GM18519 (cell line): ENCODE measurements at regions not wholly inside any gene's neighbourhood (a gene's known extent, or its start where the extent isn't known, plus 50 kb on each side); places are given as distances from the start of the nearest gene placed in this dataset.

Experiments used
- ATAC-seq: cut with Tn5 transposase; IDR thresholded peaks from one replicate; pipeline ENCODE4 v1.9.1; 2021; ENCODE audit warnings: mild to moderate bottlenecking, moderate library complexity; ENCODE audit not compliant: unreplicated experiment, low FRiP score

DNA sequence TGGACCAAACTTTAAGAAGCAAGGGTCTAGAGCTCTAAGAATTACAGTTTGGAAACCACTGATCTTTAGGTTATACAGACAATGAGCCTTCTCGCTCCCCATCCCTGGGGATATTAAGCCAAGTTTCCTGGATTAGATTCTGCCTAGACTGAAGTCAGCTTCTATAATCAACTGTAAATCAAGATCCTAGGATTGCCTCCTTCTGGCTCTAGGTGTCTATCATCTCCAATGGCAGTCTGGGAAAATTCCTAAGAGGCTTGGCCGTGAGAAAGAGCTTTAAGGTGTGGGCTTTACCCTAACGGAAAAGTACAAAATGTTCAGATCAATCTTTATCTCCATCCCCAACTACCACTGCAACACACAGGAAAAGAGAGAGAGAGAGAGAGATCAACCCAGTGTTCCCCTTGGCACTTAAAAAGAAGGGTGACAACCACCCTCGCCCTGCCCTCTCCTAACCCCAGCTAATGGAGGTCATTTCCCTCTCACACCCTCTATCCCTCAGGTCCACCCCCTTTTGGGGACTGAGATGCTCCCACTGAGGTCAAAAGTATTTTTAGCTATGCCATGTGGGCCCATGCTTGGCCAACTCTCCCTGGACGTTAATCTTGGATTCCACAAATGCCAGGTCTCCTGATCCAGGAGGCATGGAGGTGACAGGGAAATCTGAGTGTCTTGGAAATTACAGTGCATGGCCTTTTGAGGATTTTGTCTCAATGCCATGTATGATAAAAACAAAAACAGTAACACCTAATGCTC lies 202.8 kb upstream of the BCL6 start:
- no peak for ATAC-seq

DNA sequence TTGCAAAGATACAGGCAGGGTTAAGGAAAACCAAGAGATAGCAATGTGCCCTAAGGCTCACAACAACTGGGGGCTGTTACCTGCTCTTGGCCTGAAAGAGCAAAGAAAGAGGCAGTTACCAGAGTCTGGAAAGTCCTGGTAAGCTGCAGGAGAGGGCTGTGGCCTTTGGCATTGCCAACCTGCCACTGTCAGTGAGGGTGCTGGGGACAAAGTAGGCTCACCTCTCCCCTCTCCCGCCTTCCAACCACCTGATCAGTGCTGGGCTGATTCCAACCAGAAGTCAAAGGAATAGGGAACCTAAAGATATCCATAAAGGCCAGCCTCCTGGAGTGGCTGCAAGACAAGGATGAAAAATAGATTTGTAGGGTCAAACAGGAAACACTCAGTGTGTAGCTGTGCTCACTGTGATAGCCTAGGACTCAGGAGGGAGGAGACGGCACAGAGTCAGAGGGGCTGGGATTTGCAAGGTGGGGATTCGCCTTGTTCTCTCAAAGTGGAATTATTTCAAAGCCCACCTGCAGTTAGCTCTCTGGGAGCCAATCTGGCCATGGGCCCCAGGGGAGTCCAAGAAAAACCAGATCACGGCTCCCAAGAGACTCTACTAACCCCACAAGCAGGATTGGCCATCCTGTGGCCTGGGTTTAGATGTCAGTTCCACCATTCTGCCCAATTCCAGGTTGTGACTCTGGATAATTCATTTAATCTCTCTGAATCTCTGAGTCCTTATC lies 204.0 kb upstream of the BCL6 start:
- no peak for ATAC-seq

DNA sequence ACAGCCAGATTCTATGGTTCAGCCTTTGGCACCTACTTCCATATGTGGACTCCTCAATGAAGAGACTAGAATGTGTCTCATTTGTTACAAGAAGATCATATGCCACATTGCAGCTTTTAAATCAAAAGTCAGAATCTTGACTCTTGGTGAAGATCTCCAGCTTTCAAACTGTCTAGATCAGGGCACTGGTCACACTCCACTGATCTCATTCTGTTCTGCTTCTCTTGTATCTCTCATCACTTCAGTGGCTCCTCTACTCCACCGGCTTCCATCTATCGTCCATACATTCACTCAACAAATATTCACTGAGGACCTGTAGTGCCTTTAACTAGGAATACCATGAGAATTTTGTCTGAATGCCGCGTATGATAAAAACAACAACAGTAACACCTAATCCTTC lies 203.3 kb upstream of the LPP start:
- ATAC-seq, result no peak

DNA sequence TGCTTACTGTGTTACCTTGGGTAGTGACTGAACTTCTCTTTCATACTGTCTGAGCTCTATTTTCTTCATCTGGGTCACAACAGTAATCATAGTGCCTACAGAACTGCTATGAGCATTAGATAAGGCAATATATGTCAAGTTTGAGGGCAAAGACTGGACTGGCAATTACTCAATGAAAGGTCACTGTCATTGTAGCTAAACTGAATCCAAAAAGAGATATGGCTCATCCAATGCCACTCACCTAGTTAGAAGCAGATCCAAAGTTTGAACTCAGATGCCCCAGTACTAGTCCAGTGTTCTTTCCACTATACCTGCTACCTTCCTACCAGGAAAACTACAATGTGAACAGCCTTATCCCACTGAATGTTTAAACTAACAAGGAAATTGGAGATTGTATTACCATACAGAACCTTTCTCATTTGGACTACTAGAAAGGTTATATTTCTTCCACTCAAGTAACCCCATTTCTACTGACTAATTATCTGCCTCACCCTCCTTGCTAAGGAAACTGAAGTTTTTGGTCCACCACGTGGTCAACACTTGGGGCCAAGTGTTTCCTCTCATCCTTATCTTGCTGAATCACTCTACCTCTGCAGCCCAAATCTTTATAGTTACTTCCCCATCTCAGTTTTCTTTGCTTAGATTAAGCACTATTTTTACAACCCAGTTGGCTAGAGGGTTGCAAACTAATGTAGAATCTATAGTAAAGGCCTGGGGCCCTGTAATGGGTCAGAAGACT lies 202.3 kb upstream of the LPP start:
- ATAC-seq, result no peak

DNA sequence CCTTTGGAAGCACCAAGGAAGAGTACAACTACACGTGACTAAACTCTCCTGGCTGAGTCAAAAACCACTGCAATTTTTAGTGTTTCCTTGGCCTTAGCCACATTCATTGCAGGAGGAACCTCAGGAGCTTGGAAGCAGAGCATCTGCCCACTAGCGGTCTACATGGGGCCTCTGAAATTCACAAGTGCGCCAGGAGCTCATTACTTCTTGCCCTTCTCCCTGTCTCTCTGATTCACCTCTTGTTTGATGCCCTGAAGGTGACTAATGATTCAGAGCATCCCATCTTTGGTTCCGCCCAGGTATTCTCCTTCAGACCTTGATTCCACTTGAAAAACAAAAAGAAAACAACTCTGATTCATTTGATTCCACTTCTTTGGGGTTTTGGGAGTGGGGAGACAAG lies 201.1 kb upstream of the LPP start:
- no peak for ATAC-seq

DNA sequence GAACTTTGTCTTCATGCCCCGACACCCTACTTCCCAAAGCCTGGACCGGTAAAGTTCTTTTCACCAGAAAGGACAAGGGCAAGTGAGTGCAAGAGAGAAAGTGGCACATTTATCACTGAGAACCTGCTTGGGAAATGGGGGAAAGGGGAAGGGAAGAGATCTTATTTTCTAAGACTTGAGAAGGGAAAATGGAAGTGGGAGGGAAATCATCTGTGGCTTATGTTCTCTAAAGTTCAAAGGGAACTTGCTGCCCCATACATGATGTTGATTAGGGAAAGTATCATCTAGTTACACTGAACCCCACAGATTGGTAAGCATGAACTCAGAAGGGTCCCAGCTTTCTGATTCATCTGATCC lies 199.5 kb upstream of the LPP start:
- ATAC-seq, result no peak

DNA sequence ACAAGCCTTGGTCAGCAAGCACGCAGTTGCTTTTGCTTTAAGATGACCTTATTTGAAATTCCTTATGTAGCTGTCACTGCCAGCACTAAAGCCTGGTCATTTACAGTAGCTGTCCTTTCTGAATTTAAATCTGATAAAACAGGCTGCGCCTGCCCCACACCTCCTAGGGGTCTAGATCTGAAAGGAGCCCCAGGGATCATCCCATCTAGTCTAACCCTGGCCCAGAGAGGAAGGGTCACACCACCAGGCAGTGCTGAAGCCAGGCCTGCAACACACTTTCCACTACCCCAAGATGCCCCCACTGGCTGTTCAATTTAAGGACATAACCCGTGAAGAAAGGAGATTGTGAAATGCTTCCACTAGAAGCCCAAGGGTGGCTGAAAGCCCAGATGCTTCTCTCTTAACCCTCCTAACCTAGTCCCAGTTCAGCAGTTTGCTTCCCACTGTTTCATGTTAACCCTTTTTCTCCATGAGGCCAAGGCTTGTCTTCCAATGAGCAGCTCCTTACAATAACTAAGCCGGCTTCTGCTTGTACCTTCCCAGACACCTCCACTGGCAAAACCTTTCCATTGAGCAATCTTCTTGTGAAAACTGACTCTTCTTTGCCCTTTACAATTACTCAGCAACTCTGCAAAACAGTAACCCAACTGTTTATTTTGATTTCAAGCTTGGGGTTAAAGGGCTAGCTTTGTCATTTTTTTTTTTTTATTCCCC lies 198.9 kb upstream of the LPP start:
- ATAC-seq, result no peak

DNA sequence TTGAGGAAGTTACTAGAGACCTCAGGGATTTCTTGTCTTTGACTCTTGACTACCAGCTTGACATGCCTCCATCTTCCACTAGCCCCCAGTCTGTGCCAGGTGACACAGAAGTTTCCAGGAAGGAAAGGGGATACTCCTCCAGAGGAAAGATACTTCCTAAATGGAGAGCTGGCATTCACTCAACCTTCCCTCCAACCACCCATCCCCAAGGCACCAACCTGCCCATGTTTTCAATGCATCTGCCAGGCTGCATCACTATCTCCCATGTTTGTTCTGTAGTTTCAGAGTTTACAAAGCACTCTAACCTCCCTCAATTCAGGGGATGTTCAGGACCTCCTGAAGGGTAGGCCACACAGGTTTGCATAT lies 198.4 kb upstream of the LPP start:
- no peak for ATAC-seq

DNA sequence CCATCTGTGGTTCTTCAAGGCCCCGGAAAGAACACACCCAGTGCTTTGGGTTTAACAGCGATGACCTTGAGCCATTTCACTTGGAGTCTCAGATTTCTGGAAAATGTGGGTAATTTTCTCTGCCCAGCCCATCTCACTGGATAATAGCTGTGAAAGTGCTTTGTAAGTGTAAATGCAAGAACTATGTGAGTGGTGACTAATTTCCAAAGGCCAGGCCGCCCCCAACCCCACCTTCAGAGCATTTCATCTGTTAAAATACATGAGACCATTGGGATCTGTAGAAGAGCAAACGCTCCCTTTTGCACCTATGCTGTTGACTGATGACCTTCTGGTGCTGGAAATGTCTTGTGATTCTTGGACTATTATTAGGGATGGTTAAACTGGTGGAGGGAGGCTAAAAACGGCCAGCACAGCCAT lies 196.8 kb upstream of the LPP start:
- ATAC-seq, result no peak

DNA sequence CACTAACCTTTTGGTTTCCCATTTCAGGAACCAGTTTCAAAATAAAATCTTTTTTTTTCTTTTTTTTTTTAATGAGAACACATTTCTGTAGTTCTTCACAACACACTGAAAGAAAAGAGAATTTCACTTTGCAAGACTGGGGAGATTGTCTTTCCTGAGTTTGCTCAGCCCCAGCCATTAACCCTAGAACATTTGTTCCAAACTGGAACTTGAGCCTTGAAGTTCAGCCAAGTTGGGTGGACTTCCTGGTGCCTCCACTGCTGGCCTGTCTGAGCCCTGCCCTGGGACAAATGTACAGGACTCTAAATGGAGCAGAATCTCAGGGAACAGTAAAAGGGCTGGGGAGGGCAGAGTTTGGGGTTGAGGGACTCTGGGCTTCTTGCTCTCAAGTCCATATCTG lies 196.4 kb upstream of the LPP start:
- ATAC-seq, result no peak

DNA sequence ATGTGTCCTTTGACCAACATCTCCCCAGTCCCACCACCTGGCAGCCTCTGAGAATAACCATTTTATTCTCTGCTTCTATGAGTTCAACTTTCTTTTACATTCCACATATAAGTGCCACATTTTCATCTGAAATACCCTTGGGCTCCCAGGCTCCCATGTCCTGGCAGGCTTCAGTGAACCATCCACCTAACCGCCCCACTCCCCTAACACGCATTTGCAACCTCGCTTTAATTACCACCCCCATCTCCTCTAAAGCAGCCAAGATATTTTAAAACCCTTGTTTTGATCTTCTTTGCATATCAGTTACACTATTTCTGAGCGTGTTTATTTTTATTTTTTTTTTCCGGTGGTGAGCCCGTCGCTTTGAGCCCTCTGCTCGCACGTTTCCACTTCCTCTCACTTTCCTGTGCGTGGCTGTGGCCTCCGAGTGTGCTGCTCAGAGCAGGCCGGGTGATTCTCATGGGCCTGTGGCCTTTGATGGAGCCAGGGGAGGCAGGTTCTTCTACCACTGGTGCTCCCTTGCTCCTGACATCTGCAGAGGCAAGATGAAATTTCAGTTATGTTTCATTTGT lies 195.4 kb upstream of the LPP start:
- ATAC-seq, result no peak

DNA sequence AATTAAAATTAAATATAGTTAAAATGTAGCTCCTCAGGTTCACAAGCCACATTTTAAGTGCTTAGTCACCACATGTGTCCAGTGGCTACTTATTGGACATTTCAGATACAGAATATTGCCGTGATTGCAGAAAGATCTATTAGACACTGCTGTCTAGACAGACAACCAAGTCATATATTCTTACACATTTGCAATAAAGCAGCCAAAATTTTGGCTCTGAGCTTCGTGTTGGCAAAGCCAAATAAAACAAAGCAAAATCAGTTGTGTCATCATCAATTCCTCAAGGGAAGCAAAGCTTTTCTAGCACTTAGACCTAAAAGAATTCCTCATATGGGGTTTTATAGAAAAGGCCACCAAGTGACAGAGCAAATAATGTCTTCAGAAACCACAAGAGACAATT lies 193.1 kb upstream of the LPP start:
- no peak for ATAC-seq

DNA sequence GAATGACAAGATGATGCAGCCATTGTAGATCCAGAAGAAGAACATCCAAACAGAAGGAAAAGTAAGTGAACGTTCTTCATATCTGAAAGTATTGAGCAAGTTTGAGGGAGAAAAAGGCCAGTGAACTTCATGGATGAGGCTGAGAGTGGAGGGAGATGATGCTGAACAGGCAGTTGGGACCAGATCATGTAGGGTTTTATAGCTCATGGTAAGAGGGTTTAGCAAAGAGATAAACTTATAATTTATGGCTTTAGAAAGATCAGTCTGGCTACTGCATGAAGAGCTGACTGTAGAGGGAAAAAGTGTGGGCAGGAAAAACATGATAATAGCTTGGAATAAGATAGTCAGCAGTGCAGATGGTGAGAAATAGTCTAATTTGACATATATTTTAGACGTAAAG lies 192.6 kb upstream of the LPP start:
- no peak for ATAC-seq

DNA sequence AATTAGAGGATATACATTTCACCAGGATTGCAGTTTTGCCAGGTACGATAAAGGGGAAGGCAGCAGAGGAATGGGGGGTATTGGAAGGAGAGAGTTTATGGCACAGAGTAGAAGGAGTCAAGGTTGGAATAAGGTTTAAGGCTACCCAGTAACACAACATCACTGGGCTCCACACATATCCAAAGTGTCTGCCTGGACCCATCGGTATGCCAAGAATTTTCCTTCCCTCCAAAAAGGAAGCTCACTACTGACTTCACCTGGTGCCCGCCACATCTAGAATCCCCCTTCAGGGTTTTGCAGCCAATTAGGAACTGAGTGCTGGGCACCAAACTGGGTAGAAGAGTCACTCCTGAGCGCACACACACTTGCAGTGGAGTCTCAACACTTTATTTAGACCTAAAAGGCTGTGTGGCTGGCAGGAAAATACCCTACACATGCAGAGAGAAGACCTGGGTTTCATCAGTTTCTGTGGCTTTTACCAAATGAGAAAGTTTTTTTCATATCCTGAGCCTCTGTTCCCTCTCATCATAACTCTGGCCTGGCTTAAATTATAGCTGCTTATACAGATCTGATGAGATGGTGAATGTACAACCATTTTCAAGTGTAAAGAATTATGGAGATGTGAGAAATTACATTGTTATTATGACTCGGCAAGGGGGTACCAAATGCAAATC lies 190.8 kb upstream of the LPP start:
- ATAC-seq, result no peak

DNA sequence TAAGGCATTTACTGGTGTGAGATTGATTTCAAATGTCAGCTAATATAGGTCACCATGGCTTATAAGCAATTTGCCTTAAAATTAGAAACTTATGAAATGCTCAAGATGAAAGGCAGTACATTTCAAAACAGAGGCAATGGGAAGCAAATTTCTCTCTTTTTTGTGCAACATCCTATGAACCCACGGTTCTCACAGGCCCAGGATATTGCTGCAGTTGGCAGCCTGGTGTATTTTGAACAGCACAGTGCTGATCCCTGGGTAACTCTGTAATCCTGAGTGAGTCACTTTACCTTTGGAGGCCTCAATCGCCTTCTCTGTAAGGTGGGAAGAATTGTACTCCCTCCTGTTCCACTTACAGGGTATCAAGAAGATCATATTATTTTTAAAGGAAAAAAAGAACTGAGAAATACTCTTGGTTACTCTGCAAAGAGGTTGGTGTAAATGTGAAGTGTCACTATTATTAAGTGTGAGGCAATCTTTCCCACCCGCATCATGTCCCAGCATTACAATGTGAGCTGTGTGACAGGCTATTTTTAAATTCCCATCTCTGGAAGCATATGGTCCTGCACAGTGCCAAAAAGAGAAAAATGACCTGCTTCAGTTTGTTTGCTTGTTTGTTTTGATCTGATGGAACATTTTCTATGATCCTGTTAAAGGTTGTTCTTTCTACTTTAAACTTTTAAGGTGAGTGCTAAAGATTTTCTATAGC lies 190.1 kb upstream of the LPP start:
- ATAC-seq, result no peak

DNA sequence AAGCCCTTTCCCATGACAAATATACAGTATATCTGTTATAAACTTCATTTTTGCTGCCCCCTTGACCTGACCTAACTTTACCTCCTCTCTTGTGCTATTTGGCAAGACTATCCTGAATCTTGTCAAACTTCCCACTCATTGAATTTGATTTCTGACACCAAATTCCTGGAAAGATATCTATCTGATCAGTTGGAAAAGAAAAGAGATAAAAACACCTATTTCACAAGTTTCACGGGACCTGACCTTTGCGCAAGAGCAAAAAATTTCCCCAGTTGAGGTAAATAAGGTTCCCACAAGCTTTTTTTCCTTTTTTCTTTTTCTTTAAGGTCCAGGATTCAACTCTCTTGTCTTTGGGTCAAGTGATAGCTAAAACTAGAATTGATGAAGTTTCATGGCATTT lies 189.2 kb upstream of the LPP start:
- ATAC-seq, result no peak

DNA sequence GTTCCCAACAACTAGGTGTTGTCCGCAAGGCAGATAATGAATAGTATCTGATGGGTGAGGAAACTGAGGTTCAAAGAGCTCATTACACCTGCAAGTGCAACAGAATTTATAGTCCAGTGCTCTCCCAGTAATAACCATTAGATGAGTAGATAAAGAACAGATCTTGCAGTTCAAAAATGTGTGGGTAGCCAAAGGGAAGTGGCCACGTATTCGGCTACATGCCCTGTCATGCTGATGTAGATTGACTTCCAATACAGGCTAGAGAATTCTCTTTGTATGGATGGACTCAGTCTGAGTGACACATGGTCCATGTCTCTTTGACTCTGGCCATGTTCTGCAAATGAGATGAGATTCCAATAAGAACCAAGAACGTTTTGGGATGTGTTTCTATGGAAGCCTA lies 187.9 kb upstream of the LPP start:
- no peak for ATAC-seq

DNA sequence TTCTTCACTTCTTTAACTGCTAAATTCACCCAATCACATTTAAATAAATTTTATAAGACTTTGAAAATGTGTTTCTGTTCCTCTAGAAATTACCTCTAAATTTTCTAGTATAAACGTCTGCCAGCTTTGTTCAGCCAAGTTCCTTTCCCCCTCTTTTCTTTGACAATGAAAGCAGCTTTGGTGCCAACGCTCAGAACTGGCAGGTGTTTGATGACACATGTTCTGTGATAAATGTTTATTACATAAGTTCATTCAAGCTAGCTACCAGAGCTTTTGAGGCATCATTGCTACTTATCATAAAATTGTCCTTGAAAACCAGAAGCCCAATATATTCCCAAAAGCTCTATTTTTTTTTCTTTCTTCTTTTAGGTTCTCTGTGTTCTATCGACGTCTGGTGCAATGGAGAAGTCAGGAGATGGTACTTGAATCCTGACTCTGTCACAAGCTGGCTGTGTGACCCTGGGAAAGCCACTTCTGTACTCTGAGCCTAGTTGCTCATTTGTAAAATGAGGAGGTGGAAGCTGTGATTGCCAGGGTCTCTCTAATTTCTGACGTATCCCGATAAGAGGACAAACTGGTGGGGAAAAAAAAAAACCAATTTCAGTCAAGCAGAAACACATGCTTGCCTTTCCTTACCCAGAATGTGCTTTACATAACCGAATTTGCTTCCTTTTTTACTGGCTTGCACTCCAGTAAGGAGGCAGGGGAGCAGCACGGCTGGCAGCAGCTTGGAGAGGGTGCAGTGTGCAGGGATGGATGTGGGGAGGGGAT lies 187.1 kb upstream of the LPP start:
- no peak for ATAC-seq

DNA sequence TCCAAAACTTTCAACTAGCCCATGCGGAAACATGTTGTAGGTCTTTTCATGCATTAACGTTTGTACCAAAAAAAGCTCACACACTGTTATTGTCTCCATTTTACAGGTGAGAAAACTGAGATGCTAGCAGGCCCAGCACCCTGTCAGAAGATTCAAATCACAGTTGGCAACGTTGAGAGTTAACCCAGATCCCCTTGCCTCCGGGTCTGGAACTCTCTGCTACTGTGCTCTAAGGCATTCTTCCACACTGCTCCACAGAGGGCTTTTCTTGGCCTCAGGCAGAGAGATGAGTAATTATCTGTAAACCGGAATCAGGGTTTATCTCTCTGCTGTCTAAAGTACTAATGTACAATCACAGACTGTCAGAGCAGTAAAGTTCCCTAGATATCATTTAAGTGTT lies 186.0 kb upstream of the LPP start:
- no peak for ATAC-seq
